ENCODE measurements at regions not wholly inside any gene's neighbourhood (a gene's known extent, or its start where the extent isn't known, plus 50 kb on each side); places are given as distances from the start of the nearest gene placed in this dataset.

- TF ChIP-seq GATA2 (IDR thresholded peaks at IDR 0.05; ENCODE audit: low read depth, low read length) (no peak), GATA3 (IDR thresholded peaks at IDR 0.05; ENCODE audit: low read depth, low read length) (no peak)
Measured at GRCh38 chr4:108287834-108288413, 119.2 kb upstream of the LEF1 start.

Measured in SH-SY5Y (cell line).